ENCODE measurements at regions not wholly inside any gene's neighbourhood (a gene's known extent, or its start where the extent isn't known, plus 50 kb on each side); places are given as distances from the start of the nearest gene placed in this dataset.

Small RNA genes in the stretch of these regions (small RNA-seq; reads per million reads assigned to genes)
- 0 reads per million in 2 experiments for gene RF00026
- 0 reads per million in 2 experiments for gene RNU7-90P
